GM23338 (cell line): ENCODE measurements at regions not wholly inside any gene's neighbourhood (a gene's known extent, or its start where the extent isn't known, plus 50 kb on each side); places are given as distances from the start of the nearest gene placed in this dataset.

Source experiments
- EZH2 ChIP-seq: fragments of 200-600 bp; sonication (generic); IDR thresholded peaks from one replicate; pipeline ENCODE4 v1.8.0; 2017; ENCODE audit warnings: antibody characterized with exemption, mild to moderate bottlenecking, low read depth; ENCODE audit not compliant: unreplicated experiment
- JUNB ChIP-seq: IDR thresholded peaks from one replicate; pipeline ENCODE4 v1.6.1; 2016; ENCODE audit warnings: antibody characterized with exemption; ENCODE audit not compliant: unreplicated experiment
- NANOG ChIP-seq: IDR thresholded peaks from 2 replicates; pipeline ENCODE4 v1.6.1; 2016; ENCODE audit warnings: antibody characterized with exemption, borderline replicate concordance
- TF ChIP-seq, protein P1 (sequence below), 2 experiments: fragments of 200-600 bp in 1 of 2; sonication (generic) in 1 of 2; conservative IDR thresholded peaks; 2 replicates each; pipeline versions ENCODE4 v1.5.1 to v1.6.1; 2016 to 2017; ENCODE audit warnings: antibody characterized with exemption in 2 of 2, low read depth in 2 of 2, mild to moderate bottlenecking in 2 of 2, moderate library complexity in 1 of 2
- TF ChIP-seq, protein P2 (sequence below): IDR thresholded peaks from one replicate; pipeline ENCODE4 v1.6.1; 2018; ENCODE audit warnings: antibody characterized with exemption; ENCODE audit not compliant: unreplicated experiment

DNA sequence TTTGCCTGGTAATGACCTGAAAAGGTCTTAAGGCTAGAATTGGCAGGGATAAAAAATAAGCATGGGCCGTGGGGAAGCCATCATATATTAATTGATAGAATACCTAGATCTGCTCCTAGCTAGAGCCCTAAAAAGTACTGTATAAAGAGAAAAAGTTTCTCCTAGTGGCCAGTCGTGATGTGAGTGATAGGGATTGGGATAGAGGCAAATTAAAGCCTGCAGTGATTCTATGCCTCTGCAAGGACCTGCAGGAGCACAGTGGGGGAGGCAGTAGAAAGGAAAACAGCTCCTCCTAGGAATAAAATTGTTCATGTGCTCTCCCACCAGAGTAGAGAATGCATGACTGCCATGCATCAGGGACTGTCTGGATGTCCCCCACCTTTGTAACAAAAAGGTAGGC is 56.2 kb upstream of the FTMT start:
- TF ChIP-seq, protein P1, sequence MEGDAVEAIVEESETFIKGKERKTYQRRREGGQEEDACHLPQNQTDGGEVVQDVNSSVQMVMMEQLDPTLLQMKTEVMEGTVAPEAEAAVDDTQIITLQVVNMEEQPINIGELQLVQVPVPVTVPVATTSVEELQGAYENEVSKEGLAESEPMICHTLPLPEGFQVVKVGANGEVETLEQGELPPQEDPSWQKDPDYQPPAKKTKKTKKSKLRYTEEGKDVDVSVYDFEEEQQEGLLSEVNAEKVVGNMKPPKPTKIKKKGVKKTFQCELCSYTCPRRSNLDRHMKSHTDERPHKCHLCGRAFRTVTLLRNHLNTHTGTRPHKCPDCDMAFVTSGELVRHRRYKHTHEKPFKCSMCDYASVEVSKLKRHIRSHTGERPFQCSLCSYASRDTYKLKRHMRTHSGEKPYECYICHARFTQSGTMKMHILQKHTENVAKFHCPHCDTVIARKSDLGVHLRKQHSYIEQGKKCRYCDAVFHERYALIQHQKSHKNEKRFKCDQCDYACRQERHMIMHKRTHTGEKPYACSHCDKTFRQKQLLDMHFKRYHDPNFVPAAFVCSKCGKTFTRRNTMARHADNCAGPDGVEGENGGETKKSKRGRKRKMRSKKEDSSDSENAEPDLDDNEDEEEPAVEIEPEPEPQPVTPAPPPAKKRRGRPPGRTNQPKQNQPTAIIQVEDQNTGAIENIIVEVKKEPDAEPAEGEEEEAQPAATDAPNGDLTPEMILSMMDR (conservative IDR thresholded peaks at IDR 0.05; ENCODE audit: low read depth in 2 of 2) = peak; percentile 29 to 41
- TF ChIP-seq JUNB = no peak
- TF ChIP-seq, protein P2, sequence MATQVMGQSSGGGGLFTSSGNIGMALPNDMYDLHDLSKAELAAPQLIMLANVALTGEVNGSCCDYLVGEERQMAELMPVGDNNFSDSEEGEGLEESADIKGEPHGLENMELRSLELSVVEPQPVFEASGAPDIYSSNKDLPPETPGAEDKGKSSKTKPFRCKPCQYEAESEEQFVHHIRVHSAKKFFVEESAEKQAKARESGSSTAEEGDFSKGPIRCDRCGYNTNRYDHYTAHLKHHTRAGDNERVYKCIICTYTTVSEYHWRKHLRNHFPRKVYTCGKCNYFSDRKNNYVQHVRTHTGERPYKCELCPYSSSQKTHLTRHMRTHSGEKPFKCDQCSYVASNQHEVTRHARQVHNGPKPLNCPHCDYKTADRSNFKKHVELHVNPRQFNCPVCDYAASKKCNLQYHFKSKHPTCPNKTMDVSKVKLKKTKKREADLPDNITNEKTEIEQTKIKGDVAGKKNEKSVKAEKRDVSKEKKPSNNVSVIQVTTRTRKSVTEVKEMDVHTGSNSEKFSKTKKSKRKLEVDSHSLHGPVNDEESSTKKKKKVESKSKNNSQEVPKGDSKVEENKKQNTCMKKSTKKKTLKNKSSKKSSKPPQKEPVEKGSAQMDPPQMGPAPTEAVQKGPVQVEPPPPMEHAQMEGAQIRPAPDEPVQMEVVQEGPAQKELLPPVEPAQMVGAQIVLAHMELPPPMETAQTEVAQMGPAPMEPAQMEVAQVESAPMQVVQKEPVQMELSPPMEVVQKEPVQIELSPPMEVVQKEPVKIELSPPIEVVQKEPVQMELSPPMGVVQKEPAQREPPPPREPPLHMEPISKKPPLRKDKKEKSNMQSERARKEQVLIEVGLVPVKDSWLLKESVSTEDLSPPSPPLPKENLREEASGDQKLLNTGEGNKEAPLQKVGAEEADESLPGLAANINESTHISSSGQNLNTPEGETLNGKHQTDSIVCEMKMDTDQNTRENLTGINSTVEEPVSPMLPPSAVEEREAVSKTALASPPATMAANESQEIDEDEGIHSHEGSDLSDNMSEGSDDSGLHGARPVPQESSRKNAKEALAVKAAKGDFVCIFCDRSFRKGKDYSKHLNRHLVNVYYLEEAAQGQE = no peak
- no peak for TF ChIP-seq NANOG
- TF ChIP-seq EZH2 = no peak
